GM12891 (cell line): ENCODE measurements at regions not wholly inside any gene's neighbourhood (a gene's known extent, or its start where the extent isn't known, plus 50 kb on each side); places are given as distances from the start of the nearest gene placed in this dataset.

Experiments
- PAX5 ChIP-seq: IDR thresholded peaks from 2 replicates; pipeline ENCODE4 v1.6.1; 2011; ENCODE audit warnings: low read length, moderate library complexity, mild to moderate bottlenecking; ENCODE audit not compliant: insufficient read depth, severe bottlenecking
- POLR2A ChIP-seq: IDR thresholded peaks from 2 replicates; pipeline ENCODE4 v1.6.1; 2011; ENCODE audit warnings: low read depth, low read length, control low read depth
- POLR2AphosphoS5 ChIP-seq: IDR thresholded peaks from 2 replicates; pipeline ENCODE4 v1.6.1; 2011; ENCODE audit warnings: low read depth, low read length, control low read depth
- SPI1 ChIP-seq: IDR thresholded peaks from 2 replicates; pipeline ENCODE4 v1.6.1; 2011; ENCODE audit warnings: low read depth, low read length, control low read depth

- TF ChIP-seq POLR2A, result no peak
- no peak for TF ChIP-seq POLR2AphosphoS5
- TF ChIP-seq PAX5, result no peak
- no peak for TF ChIP-seq SPI1
Observed at GRCh38 chr17:33511670-33512069, 218.6 kb upstream of the ASIC2 start.
